ENCODE measurements at regions not wholly inside any gene's neighbourhood (a gene's known extent, or its start where the extent isn't known, plus 50 kb on each side); places are given as distances from the start of the nearest gene placed in this dataset.

- no peak overlapping the region for H3K4me3 ChIP-seq (ENCODE audit: low read depth, low read length)
- peak; percentile 85 for DNase-seq (ENCODE audit: low read depth)
- no peak for TF ChIP-seq CTCF (IDR thresholded peaks at IDR 0.05; ENCODE audit: insufficient read depth, low read length)
Measured at GRCh38 chr18:22342625-22343024, 75.1 kb downstream of the CTAGE1 start.

GRCh38 chr18:22340331-22340730 is 77.4 kb downstream of the CTAGE1 start:
- no peak for TF ChIP-seq CTCF (IDR thresholded peaks at IDR 0.05; ENCODE audit: insufficient read depth, low read length)
- H3K4me3 ChIP-seq (ENCODE audit: low read depth, low read length): no peak overlapping the region
- DNase-seq (ENCODE audit: low read depth): no peak

GRCh38 chr18:22339913-22340312 is 77.8 kb downstream of the CTAGE1 start:
- no peak for DNase-seq (ENCODE audit: low read depth)
- no peak overlapping the region for H3K4me3 ChIP-seq (ENCODE audit: low read depth, low read length)
- TF ChIP-seq CTCF (IDR thresholded peaks at IDR 0.05; ENCODE audit: insufficient read depth, low read length): no peak

GRCh38 chr18:22337833-22338232 is 79.9 kb downstream of the CTAGE1 start:
- DNase-seq (ENCODE audit: low read depth): peak; percentile 65
- no peak for TF ChIP-seq CTCF (IDR thresholded peaks at IDR 0.05; ENCODE audit: insufficient read depth, low read length)
- H3K4me3 ChIP-seq (ENCODE audit: low read depth, low read length): no peak overlapping the region

GRCh38 chr18:22337306-22337705 is 80.4 kb downstream of the CTAGE1 start:
- peak; percentile 52 for DNase-seq (ENCODE audit: low read depth)
- no peak overlapping the region for H3K4me3 ChIP-seq (ENCODE audit: low read depth, low read length)

GRCh38 chr18:22336406-22336805 is 81.3 kb downstream of the CTAGE1 start:
- no peak for DNase-seq (ENCODE audit: low read depth)
- H3K4me3 ChIP-seq (ENCODE audit: low read depth, low read length): no peak overlapping the region
- no peak for TF ChIP-seq CTCF (IDR thresholded peaks at IDR 0.05; ENCODE audit: insufficient read depth, low read length)

More at GRCh38 chr18:22337306-22337705, 80.4 kb downstream of the CTAGE1 start:
- no peak for TF ChIP-seq CTCF (IDR thresholded peaks at IDR 0.05; ENCODE audit: insufficient read depth, low read length)

GRCh38 chr18:22335731-22336198 is 82.0 kb downstream of the CTAGE1 start:
- H3K4me3 ChIP-seq (ENCODE audit: low read depth, low read length): no peak overlapping the region
- no peak for DNase-seq (ENCODE audit: low read depth)
- no peak for TF ChIP-seq CTCF (IDR thresholded peaks at IDR 0.05; ENCODE audit: insufficient read depth, low read length)
